ENCODE measurements at regions not wholly inside any gene's neighbourhood (a gene's known extent, or its start where the extent isn't known, plus 50 kb on each side); places are given as distances from the start of the nearest gene placed in this dataset.

DNA sequence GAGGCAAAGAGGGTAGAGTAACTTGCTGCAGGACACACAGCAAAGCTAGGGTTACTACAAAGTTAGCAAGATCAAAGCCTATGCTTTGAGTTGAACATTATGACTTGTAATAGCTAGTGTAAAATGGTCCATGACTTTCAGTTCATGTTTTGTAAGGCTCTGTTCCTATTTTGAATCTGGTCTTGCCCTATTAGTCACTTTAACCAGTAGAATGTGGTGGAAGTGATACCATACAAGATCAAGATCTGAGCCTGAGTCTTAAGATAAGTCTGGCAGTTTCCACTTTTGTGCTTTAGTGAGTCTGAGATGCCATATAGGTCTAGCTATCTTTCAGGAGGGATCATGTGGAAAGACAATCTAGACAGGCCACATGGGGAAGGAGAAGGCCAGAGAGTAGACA, 282.1 kb upstream of the BRINP3 start:
- no peak for TF ChIP-seq EZH2 (IDR thresholded peaks at IDR 0.05; ENCODE audit: insufficient read depth, low read length)
- TF ChIP-seq, protein P1, sequence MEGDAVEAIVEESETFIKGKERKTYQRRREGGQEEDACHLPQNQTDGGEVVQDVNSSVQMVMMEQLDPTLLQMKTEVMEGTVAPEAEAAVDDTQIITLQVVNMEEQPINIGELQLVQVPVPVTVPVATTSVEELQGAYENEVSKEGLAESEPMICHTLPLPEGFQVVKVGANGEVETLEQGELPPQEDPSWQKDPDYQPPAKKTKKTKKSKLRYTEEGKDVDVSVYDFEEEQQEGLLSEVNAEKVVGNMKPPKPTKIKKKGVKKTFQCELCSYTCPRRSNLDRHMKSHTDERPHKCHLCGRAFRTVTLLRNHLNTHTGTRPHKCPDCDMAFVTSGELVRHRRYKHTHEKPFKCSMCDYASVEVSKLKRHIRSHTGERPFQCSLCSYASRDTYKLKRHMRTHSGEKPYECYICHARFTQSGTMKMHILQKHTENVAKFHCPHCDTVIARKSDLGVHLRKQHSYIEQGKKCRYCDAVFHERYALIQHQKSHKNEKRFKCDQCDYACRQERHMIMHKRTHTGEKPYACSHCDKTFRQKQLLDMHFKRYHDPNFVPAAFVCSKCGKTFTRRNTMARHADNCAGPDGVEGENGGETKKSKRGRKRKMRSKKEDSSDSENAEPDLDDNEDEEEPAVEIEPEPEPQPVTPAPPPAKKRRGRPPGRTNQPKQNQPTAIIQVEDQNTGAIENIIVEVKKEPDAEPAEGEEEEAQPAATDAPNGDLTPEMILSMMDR (IDR thresholded peaks at IDR 0.05; ENCODE audit: insufficient read depth, low read depth, low read length), result no peak
